GM18511 (cell line): ENCODE measurements at regions not wholly inside any gene's neighbourhood (a gene's known extent, or its start where the extent isn't known, plus 50 kb on each side); places are given as distances from the start of the nearest gene placed in this dataset.
A peak's percentile ranks its signal among the peaks of the same experiment; 100 is the strongest.
"Not testable (repeated sequence)": the region's sequence is repeated elsewhere in the genome, so short reads cannot be mapped to it uniquely, and the experiment has no call there.

Experiments used
- ATAC-seq: cut with Tn5 transposase; IDR thresholded peaks from one replicate; pipeline ENCODE4 v1.9.1; 2021; ENCODE audit warnings: mild to moderate bottlenecking, moderate library complexity; ENCODE audit not compliant: unreplicated experiment

DNA sequence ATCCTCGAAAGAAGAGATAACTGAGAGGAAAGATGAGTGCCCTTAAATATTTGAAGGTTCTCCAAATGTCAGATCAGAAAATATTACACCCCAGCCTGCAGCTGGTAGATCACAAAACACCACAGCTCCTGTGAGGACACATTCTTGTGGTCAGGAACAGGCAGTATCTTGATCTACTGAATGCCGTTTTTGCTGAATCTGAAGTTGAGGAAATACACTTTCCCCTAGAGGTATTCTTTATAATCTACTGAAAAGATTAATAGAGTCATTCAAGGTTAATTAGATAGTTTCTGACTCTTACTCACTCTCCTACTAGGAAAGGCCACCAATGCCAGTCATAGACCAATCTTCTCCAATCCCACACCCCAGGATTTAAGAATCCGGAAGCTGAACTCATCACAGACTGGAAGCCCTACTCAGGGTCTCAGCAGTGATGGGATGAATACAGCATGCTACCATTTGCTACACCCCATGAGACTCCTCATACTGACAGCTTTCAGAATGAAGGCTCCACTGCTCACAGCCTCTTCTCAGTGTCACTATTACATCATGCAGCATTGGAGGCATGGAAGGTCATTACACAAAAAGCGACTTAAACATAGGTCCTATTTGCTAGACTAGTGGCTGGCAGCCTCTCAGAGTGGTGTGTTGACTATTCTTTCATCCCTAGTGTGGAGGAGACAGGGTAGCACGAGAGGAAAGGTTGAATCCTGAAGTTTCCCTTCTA is 143.9 kb upstream of the SLC1A3 start:
- no peak for ATAC-seq

DNA sequence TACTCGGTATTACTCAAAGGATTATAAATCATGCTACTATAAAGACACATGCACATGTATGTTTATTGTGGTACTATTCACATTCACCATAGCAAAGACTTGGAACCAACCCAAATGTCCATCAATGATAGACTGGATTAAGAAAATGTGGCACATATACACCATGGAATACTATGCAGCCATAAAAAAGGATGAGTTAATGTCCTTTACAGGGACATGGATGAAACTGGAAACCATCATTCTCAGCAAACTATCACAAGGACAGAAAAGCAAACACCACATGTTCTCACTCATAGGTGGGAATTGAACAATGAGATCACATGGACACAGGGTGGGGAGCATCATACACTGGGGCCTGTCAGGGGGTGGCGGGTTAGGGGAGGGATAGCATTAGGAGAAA is 130.5 kb upstream of the SLC1A3 start:
- not testable (repeated sequence) for ATAC-seq

DNA sequence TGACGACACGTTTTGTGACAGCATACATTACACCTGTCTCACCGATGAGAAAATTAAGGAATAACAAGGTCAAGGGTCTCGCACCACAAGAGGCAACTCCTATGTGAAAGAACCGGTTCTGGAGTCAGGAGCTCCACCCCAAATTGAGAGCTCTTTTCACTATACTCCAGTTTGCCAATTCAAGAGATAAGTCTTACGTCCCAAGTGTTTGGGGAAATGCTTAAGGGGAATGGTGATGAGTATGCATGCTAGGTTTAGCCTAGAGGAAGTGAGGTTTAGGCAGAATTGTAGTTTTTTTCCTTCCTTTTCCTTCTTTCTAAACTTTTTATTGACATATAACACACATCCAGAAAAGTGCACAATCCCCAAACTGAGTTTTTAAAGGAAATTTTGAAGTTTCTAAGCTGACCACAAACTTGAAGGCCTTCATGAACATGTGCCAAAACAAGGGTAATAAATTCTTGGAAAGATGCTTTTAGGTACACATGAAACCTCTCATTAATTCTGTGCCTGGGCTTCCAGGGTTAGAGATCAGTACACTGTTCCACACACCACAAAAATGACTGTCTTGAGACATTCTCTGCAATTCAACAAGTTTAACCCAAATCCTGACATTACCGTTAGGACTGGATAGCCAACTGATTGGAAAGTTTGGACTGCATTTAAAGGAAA is 127.6 kb upstream of the SLC1A3 start:
- no peak for ATAC-seq

DNA sequence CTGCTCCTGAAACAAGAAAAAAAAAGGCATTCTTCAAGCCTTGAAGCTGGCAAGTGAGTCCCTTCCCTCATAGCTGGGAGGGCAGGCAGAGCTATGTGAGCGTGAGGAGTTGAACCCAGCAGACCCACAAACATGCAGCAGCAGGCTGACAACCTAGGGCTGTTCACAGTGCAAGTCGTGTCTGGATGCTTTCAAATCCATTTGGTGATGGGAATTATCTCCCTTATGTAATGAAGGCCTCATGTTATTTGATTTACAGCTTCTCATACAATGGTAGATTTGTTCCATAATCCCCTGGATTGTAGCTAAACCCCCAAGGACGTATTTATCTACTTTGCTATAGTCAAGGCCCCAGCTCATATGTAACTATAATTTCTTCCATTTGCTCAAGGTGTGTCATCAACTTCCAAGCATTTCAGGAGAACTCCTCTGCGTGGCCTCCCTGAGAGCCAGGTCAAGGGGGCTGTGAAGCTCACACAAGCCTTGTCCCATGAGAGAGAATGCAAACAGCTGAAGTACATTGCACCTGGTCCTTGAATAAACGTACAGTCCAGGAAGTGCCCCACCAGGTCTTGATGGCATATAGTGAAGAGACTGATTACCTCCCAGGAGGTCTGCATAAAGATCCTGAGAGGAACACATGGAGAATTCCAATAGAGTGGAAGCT is 124.8 kb upstream of the SLC1A3 start:
- ATAC-seq = no peak

DNA sequence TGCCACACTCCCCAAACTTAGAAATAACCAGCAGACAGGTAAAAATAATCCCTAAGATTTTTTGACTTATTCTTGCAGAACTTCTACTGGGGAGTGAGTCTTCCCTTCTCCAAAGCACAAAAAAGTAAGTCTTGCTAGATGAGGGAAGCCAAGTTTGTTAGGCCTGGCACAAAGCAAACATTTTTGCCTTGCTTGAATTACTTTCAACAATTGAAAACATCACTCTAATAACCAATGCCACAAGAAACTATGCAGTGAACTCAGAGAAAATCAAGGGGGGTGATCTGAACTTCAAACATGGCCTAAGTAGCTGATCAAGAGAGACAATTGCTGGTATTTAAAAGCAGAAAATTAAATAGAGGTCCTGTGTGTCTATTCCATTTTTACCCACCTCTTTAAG is 123.6 kb upstream of the SLC1A3 start:
- no peak for ATAC-seq

DNA sequence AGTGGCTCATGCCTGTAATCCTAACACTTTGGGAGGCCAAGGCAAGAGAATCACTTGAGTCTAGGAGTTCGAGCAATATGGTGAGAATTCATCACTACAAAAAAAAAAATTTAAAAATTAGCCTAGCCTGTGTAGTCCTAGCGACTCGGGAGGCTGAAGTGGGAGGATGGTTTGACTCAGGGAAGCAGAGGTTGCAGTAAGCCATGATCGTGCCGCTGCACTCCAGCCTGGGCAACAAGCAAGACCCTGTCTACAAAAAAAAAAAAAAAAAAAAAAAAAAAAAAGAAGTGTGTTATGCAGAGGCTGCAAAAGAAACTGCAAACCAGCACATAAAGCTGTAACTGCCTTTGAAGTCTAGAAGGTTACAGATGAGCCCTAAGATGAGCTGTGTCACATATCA is 116.9 kb upstream of the SLC1A3 start:
- ATAC-seq = no peak

DNA sequence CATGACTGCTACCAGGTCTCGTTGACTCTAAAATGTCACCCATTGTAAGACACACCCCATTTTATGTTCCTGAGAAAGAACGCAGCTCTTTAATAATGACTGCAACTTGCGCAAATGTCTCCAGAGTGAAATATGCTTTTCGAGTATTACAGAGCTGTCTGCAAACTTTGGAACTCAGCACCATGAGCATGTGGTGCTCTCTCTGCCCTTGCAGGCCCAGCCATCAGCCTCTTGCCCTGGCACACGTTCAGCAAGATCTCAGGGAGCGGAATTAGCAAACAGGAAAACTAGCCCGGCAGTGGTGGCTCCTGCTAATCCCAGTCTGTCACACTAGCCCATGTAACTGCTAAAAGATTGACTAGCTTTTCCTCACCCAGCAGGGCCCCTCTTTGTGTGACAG is 114.5 kb upstream of the SLC1A3 start:
- no peak for ATAC-seq

DNA sequence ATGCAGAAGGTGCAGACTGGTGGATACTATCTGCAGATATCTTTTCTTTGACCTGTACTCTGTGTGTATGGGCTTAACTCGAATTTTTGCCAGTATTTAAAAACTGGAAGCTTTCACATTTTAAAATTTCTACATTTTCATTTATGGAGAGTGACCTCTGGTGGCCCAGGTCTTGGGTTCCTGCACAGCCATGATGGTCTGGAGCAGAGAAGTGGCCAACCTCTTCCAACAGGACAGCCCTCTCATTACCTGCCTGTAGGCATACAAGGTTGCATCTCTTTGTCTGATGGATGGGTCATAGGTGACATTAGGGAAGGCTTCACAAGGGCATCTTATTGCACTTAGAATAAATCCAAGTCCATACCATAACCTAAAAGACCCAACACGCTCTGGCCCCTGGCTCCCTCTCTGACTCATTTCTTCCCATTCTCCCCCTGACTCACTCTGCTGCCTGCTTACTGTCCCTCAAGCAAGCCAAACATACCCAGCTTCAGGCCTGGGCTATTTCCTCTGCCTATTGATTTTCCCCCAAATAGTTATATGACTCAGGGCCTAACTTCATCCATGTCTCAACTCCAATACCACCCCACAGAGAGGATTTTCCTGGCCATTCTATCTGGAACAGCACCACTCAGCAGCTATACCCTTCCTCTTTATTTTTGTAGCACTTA is 113.3 kb upstream of the SLC1A3 start:
- no peak for ATAC-seq

DNA sequence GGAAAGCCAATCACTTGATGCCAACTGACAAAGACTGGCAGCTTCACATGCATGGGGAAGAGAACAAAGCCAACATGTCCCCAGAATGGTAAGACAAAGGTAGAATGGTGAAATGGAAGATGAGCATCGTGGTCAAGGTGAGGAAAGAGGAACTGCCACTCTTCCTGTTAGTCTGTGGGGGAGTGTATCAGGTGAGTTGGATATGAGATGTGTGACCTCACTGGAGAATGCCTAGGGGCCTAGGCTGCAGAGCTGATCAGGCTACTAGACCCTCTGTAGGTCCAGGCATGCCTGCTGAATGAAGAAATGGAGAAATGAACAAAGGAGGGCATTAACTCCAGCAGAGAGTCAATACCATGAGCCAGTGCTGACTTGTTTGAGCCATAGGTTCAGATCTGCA is 112.4 kb upstream of the SLC1A3 start:
- no peak for ATAC-seq

DNA sequence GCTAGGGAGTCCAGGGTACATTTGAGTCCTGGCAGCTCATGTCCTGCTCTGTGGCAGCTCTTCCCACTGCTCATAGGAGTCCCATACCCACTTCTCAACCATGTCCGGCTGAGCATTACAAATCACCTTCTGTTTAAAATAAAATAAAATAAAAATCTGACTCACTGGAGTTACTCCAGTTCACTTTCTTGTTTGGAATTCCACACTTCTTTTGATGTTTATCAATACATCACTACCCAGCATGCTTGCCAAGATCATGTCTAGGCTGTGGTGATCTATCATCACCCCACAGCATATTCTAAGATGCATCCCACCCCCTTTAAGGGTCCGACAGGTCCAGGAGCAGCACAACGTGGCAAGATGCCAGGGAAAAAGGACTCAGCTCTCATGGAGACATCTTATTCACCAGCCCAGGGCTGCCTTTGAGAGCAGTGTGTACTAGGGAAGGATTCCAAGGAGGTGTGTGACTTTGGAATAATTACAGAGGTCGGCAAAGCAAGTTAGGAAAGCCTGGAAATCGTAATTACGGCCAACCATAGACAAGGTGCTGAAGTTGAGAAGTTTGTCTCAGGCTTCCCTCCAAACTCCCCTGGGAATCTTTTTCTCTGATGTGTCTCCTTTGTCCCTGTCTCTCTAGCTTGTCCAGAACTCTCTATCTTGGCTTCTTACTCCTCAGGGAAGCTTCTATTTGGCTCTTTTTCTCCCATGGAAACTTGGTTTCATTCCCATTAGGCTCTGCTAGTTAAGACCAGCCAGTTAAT is 111.4 kb upstream of the SLC1A3 start:
- no peak for ATAC-seq

DNA sequence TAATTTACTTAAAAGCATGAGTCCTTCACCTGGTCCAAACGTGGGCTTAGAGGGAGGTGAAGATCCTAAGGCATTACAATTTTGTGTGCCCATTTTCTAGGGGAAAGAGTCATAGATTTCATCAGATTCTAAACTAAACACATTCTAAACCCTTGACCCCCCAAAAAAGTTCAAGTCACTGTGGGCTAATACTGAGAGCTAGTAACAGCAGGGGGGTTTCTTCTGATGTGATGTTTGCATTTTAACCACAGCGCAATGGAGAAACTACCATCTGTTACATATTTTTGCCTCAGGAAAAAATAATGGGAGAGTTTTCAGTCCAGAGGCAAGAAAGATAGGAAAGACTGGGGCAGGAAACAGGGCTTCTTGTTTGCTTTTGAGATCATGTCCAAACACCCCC is 110.8 kb upstream of the SLC1A3 start:
- ATAC-seq = no peak

DNA sequence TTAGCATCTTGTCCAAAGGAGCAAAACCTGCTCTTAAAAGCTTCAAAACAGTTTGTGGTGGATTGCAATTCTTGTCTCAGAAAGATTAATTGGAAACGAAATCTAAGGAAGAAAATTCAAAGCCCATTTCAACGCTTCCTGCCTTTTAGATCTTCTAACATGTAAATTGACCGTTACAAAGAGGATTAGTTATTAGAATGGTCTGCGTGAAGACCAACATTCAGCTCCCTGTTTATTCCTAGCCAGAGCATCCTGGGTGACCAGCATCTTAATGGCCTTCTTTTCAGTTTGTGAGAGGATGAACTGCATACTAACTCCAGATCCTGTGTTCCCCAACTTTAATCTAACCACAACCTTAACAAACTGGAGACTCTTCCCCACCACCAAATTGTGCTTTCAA is 109.9 kb upstream of the SLC1A3 start:
- ATAC-seq = no peak

DNA sequence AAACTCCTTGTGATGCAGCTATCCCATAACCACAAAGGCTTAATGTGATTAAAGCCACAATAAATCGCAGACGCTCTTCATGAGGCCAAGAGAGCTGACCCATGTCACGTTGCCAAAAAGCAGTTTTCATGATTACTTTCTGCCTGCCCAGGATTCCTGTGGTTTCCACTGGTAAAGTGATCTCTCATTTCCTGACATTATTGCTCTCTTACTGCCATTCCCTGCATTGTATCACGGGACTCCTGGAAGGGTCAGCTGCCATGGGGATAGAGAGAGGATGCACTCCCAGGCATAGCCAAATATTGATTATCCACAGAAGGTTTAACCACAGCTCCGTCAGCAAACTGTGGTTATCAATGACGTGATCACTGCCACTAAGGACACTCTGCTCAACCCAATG is 103.8 kb upstream of the SLC1A3 start:
- ATAC-seq = no peak

DNA sequence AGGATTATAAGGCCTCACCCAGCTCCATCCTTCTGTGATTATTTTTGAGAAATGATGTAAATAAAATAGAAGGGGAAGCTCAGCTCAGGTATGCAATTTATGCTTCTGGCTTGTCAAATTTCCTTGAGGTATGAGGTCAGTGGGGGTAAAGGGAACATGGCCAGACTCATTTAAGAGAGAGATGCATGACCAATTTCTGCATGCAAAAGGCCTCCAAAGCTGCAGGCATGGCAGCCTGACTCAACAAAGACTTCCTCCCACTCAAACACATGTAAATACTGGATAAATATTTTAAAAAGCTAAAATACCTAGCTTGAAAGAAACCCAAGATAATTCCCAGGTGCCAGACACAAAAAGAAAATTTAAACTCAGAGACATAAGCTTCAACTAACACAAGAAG is 101.4 kb upstream of the SLC1A3 start:
- no peak for ATAC-seq

DNA sequence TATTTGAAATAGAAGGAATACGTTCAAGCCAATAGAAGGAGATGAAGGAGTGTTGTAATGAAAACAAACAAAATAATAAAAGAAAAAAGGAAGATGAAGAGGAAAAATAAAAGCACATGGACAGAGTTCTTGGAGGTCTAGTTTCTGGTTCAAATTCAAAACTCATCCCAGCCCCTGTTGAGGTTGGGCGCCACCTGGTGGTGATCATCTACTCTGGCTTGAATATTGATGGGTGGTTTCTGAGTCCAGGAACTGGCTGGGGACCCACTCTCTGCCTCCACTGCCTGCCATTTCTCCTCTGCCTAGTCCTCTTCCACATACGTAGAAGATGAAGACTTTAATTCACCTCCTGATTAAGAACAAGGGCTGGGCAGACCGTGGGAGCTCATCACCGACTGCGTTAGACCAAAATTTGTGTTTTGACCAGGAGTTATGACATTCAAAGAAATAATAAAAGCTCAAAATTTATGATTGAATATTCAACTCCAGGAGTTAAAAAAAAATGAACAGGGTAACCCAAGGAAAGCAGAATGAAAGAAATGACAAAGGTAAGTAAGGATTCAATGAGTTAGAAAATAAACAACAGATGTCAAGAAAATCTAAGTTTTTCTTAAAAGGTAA is 99.0 kb upstream of the SLC1A3 start:
- peak; percentile 79 for ATAC-seq

DNA sequence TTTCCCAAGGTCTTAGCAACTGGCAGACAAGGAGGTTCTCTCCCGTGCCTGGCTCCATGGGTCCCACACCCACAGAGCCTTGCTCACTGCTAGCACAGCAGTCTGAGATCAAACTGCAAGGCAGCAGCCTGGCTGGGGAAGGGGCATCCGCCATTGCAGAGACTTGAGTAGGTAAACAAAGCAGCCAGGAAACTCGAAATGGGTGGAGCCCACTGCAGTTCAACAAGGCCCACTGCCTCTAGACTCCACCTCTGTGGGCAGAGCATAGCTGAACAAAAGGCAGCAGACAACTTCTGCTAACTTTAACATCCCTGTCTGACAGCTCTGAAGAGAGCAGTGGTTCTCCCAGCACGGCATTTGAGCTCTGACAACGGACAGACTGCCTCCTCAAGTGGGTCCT is 98.1 kb upstream of the SLC1A3 start:
- not testable (repeated sequence) for ATAC-seq

DNA sequence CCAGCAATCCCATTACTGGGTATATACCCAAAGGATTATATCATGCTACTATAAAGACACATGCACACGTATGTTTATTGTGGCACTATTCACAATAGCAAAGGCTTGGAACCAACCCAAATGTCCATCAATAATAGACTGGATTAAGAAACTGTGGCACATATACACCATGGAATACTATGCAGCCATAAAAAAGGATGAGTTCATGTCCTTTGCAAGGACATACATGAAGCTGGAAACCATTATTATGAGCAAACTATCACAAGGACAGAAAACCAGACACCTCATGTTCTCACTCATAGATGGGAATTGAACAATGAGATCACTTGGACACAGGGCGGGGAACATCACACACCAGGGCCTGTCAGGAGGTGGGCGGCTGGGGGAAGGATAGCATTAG is 92.8 kb upstream of the SLC1A3 start:
- ATAC-seq = not testable (repeated sequence)

DNA sequence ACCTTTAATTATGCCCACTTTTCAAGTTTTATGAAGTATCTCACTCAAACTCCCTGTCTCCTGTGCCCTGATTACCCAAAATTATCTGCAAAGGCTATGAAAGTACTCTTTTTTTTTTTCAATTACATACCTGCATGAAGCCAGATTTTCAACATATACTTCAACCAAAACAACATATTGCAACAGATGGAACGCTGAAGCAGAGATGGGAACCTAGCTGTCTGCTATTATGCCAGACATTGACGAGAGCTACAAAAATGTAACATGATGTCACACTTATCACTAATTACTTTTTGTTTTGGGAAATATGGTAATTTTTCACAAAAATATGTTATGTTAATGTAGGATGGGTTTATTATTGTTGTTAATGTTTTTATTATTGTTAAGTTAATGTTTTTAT is 86.5 kb upstream of the SLC1A3 start:
- no peak for ATAC-seq

DNA sequence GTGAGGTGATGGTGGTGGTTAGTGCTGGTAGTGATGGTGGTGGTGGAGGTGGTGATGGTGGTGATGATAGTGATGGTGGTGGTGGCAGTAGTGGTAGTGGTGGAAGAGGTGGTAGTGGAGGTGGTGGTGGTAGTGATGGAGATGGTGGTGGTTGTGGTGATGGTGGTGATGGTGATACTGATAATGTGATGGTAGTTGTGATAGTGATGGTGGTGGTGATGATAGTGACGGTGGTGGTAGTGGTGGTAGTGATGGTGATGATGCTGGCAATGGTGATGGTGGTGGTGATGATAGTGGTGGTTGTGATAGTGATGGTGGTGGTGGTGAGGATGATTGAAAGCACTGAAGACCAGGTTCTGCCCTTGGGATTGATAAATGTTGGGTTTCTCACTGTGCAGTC is 85.2 kb upstream of the SLC1A3 start:
- ATAC-seq = no peak
